ENCODE measurements at regions not wholly inside any gene's neighbourhood (a gene's known extent, or its start where the extent isn't known, plus 50 kb on each side); places are given as distances from the start of the nearest gene placed in this dataset.

GRCh38 chr2:48112911-48113680, 201.4 kb upstream of the FOXN2 start:
- TF ChIP-seq PPARA (CRISPR knock-in tag; IDR thresholded peaks at IDR 0.05; ENCODE audit: borderline replicate concordance): no peak
- no peak for TF ChIP-seq ISL1 (CRISPR knock-in tag; IDR thresholded peaks at IDR 0.05)
- TF ChIP-seq CSDC2 (CRISPR knock-in tag; IDR thresholded peaks at IDR 0.05): no peak
- no peak for TF ChIP-seq RARB (CRISPR knock-in tag; IDR thresholded peaks at IDR 0.05)
- TF ChIP-seq GLIS3 (CRISPR knock-in tag; IDR thresholded peaks at IDR 0.05): no peak
- TF ChIP-seq CREB5 (CRISPR knock-in tag; IDR thresholded peaks at IDR 0.05; ENCODE audit: low read depth): no peak
- ATAC-seq: no peak

GRCh38 chr2:48113767-48114166, 200.7 kb upstream of the FOXN2 start:
- ATAC-seq: no peak
- no peak for TF ChIP-seq CREB5 (CRISPR knock-in tag; IDR thresholded peaks at IDR 0.05; ENCODE audit: low read depth)
- TF ChIP-seq ARNTL (CRISPR knock-in tag; IDR thresholded peaks at IDR 0.05; ENCODE audit: borderline replicate concordance, low read depth): no peak
- no peak for TF ChIP-seq SNAI2 (CRISPR knock-in tag; IDR thresholded peaks at IDR 0.05)
- TF ChIP-seq TSHZ2 (CRISPR knock-in tag; IDR thresholded peaks at IDR 0.05): no peak
- TF ChIP-seq ESRRG (CRISPR knock-in tag; IDR thresholded peaks at IDR 0.05): no peak
- TF ChIP-seq TOX (CRISPR knock-in tag; IDR thresholded peaks at IDR 0.05; ENCODE audit: borderline replicate concordance): no peak
- no peak for TF ChIP-seq PATZ1 (CRISPR knock-in tag; IDR thresholded peaks at IDR 0.05; ENCODE audit: borderline replicate concordance)
- TF ChIP-seq TCF4 (CRISPR knock-in tag; IDR thresholded peaks at IDR 0.05; ENCODE audit: borderline replicate concordance): no peak
- no peak for TF ChIP-seq ZFP3 (CRISPR knock-in tag; IDR thresholded peaks at IDR 0.05)
- TF ChIP-seq PPARA (CRISPR knock-in tag; IDR thresholded peaks at IDR 0.05; ENCODE audit: borderline replicate concordance): no peak
- no peak for TF ChIP-seq ZNF565 (CRISPR knock-in tag; conservative IDR thresholded peaks at IDR 0.05; ENCODE audit: low read depth)
- no peak for TF ChIP-seq ZNF8 (CRISPR knock-in tag; IDR thresholded peaks at IDR 0.05)
- TF ChIP-seq POU6F1 (CRISPR knock-in tag; IDR thresholded peaks at IDR 0.05; ENCODE audit: borderline replicate concordance, low read depth): no peak
- no peak for TF ChIP-seq RARB (CRISPR knock-in tag; IDR thresholded peaks at IDR 0.05)
- no peak for TF ChIP-seq ISL1 (CRISPR knock-in tag; IDR thresholded peaks at IDR 0.05)
- no peak for TF ChIP-seq CSDC2 (CRISPR knock-in tag; IDR thresholded peaks at IDR 0.05)
- TF ChIP-seq OSR1 (CRISPR knock-in tag; IDR thresholded peaks at IDR 0.05): no peak
- no peak for TF ChIP-seq BACH2 (CRISPR knock-in tag; IDR thresholded peaks at IDR 0.05; ENCODE audit: borderline replicate concordance)
- no peak for TF ChIP-seq ZFP30 (CRISPR knock-in tag; IDR thresholded peaks at IDR 0.05)

GRCh38 chr2:48114256-48114655, 200.2 kb upstream of the FOXN2 start:
- ATAC-seq: no peak
- TF ChIP-seq ARNTL (CRISPR knock-in tag; IDR thresholded peaks at IDR 0.05; ENCODE audit: borderline replicate concordance, low read depth): no peak
- TF ChIP-seq PATZ1 (CRISPR knock-in tag; IDR thresholded peaks at IDR 0.05; ENCODE audit: borderline replicate concordance): no peak
- no peak for TF ChIP-seq ZNF565 (CRISPR knock-in tag; conservative IDR thresholded peaks at IDR 0.05; ENCODE audit: low read depth)
- no peak for TF ChIP-seq ESRRG (CRISPR knock-in tag; IDR thresholded peaks at IDR 0.05)
- no peak for TF ChIP-seq POU6F1 (CRISPR knock-in tag; IDR thresholded peaks at IDR 0.05; ENCODE audit: borderline replicate concordance, low read depth)
- no peak for TF ChIP-seq TSHZ2 (CRISPR knock-in tag; IDR thresholded peaks at IDR 0.05)
